ENCODE measurements at regions not wholly inside any gene's neighbourhood (a gene's known extent, or its start where the extent isn't known, plus 50 kb on each side); places are given as distances from the start of the nearest gene placed in this dataset.

GRCh38 chr2:120515759-120516678 lies 170.1 kb downstream of the INHBB start:
- no peak for DNase-seq (ENCODE audit: low read depth)

DNA sequence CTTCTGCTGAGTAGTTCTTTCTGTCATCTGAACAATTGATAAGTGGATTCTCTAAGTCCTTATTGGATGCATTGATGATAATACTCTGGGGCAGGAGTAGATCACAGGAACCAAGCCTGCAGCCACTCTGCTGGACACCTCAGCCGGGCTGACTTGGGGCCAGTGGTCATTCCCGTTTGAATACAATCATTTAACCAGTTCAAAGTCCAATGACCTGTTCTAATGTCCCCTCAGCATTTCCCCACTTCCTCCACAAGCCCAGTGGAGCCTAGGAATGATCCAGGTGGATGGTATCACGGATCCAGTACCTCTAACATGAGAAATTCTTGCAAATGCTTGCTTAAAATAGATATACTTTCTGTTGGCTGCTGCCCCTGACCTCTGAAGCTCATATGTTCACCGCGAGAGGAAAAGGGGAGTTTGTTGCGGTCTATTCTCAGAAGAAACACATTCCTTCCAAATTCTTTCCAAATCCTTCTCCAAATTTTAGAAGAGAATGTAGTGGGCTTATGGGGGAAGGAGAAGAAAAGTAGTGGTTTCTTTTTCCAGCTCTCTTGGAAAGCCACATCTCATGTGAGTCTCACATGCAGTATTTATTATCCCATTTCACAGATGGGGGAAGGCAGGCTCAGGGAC lies 170.9 kb downstream of the INHBB start:
- DNase-seq (ENCODE audit: low read depth): no peak

GRCh38 chr2:120517751-120518469 lies 172.0 kb downstream of the INHBB start:
- DNase-seq (ENCODE audit: low read depth): no peak

- no peak for DNase-seq (ENCODE audit: low read depth)
These were observed 172.9 kb downstream of the INHBB start for GRCh38 chr2:120518819-120519218.

GRCh38 chr2:120519469-120519868 lies 173.5 kb downstream of the INHBB start:
- no peak for DNase-seq (ENCODE audit: low read depth)

- no peak for DNase-seq (ENCODE audit: low read depth)
These were observed 174.5 kb downstream of the INHBB start for GRCh38 chr2:120520454-120520853.

DNA sequence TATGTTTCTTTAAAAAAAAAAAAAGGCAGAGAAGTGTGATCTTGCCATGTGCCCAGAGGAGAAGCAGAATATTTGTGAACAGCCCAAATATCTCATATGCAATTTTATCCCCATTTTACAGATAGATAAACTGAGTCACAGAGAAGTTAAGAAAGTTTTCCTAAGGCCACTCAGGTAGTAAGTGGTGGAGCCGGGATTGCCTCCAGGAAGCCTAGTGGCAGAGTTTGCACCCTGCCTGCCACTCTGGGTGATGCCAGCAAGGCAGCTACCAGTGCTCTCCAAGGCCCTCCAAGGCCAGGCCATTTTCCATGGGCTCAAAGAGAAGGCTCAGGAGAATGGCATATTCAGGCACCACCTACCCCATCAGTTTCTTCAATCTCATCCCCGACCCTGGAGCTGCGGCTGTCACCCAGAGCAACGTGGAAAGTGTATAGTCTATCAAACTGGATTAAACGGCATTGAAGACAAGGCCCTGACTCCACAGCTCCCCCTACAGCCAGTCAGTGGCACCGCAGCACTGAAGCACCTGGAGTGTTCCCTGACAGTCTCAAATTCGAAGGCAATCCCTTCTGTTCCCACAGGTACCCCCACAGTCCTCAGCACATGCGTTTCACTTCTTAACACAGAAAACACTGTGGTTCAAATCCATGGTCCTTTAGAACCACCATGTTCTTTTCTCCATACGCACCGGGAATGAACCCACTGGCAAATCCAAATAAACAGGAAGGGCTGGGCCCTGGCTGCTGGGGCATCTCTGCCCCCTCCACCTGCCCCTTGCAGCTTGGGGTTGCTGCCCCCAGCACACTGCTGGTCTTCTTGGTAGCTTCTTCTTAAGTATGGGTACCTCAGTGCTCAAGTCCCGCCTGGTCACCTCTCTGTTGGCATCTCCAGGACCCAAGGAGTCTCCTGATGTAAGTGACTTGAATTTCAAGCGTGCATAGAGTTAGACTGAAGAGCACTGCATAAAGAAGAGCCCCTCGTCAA lies 175.3 kb downstream of the INHBB start:
- DNase-seq (ENCODE audit: low read depth): no peak

DNA sequence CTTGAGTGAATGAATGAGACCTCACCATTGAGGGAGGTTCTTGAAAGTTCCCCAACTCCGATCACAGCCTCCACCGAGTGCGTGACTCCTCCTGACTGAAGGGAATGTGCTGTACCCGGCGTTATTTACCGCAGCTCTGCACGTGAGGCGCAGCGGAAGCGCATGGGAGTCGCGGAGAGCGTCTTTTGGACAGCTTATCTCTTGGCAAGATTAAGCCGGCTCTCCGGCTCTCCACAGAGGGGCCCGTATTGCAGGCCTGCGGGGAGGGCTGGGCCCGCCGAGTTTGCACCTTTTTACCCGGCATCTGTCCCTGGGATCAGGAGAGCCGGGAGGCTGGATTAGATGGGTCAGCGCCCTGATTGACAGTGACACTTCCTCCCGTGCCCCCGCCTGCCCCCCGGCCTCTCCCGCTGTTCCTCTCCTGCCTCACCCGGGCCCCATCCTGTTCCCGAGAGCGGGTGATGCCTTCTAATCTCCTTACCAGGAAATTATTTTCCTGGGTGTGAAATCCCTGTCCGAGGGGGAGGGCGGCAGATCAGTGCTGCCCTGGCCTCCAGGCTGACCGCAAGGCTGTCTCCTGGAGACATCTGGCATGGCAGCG lies 176.3 kb downstream of the INHBB start:
- no peak for DNase-seq (ENCODE audit: low read depth)

- DNase-seq (ENCODE audit: low read depth): no peak
These were observed 177.8 kb downstream of the INHBB start for GRCh38 chr2:120523766-120524165.

- DNase-seq (ENCODE audit: low read depth): no peak
These were observed 178.2 kb downstream of the INHBB start for GRCh38 chr2:120524174-120524573.

GRCh38 chr2:120525056-120526046 lies 179.4 kb downstream of the INHBB start:
- DNase-seq (ENCODE audit: low read depth): no peak

GRCh38 chr2:120526047-120526562 lies 180.2 kb downstream of the INHBB start:
- DNase-seq (ENCODE audit: low read depth): no peak

DNA sequence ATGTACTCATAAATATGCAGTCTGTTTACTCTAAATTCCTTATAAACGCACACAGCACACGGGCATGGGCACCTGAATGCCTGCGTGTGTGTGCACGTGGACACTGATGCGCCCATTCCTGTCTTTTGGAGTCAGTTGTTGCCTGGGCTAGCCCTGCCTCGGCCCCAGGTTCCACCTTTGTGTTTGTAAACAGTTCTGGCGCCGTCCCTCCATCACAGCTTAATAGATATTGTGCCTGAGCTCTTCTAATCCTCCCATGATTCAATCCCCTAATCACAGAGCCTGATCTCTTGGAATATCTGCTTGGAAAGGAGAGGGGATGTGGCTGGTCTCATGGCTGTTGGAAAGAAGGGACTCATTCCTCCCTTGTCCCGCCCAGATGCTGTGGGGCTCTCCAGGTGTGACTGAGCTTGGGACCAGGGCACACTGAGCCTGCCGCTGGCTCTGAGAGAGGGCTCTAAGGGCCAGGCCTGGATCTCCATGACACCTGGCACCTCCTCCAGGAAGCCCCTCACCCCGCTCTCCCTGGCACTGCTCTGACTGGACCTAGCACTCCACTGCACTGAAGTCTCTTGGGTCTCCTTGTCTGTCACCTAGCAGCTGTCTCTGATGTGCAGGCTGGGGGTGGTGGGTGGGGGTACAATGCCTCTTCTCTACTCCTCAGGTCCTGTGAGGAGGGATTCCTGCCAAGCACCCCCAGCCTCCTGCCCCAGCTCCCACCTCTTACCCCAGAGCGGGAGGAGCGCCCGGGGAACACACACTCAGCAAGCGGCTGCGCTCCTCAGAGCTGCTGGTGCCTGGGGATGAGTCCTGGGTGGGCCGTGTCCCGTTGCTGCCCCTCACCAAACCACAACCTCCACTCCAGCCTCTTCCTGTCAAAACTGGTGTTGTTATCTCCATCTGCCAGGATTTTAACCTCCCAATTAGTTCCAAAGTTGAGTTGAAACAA lies 181.3 kb downstream of the INHBB start:
- DNase-seq (ENCODE audit: low read depth): no peak

DNA sequence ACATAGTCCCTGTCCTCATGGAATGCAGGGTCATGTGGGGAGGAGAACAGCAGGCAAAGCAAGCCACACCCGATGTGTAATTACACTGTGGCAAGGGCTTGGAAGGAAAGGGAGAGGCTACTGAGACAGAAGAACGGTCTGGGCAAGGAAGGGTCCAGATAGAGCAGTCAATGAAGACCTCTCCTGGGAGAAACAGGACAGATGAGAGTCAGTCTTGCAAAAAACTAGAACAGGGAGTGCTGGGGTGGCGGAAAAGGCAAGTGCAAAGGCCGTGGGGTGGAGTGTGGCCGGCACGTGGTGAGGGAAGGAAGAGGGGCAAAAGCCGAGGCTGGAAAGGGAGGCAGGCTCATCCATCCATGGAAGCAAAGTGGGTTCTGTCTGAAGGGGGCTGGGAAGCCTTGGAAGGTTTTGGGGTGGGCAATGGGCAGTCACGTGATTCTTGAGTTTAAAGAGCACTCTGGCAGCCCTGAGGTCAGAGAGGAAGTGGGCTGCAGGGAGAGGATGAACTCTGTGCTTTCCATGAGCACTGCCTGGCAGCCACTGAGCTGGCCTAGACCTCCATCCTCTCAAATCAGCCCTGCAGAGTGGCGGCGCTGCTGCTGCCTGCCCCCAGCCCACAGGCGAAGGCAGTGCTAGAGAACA lies 182.2 kb downstream of the INHBB start:
- no peak for DNase-seq (ENCODE audit: low read depth)

DNA sequence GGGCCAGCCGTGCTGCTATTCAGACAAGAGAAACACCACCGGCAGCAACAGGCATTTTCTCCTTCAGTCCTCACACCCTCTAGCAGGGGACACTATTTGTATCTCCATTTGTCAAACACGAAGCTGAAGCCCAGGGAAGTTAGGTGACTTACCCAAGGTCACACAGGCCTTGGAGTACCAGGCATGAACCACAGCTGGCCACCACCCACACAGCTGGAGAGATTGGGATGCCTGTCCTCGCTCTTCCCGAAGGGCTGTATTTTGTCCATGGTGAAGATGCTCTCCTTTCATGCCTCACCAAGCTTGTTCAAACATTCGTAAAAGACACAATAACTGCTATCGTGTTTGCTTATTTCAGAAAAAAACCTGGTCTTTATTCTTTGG lies 182.7 kb downstream of the INHBB start:
- DNase-seq (ENCODE audit: low read depth): no peak

GRCh38 chr2:120530781-120531180 lies 184.8 kb downstream of the INHBB start:
- DNase-seq (ENCODE audit: low read depth): no peak

DNA sequence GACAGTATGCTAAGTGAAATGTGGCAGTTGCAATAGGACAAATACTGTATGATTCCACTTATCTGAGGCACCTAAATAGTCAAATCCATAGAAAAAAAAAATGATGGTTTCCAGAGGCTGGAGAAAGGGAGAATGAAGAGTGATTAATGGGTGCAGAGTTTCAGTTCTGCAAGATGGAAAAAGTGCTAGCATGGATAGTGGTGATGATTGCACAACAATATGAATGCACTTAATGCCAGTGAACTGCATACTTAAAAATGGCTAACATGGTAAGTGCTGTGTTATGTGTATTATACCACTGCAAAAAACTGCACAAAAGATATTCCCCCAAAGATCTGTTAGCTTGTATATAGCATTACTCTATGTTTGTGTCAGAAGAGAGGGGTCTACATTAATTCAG lies 185.4 kb downstream of the INHBB start:
- no peak for DNase-seq (ENCODE audit: low read depth)

Measured in activated T-helper 1 cell treated with Interleukin-2 at 50 U/mL for 16 hours (primary cell).